Suprapubic skin (tissue), 4 donors: ENCODE measurements at regions not wholly inside any gene's neighbourhood (a gene's known extent, or its start where the extent isn't known, plus 50 kb on each side); places are given as distances from the start of the nearest gene placed in this dataset.

ENCODE experiments used
- CTCF ChIP-seq, 2 donors: fragments of 200-600 bp in 1 of 2; fragments of 450-650 bp in 1 of 2; sonication (generic) in 1 of 2; IDR thresholded peaks; one replicate each; pipeline ENCODE4 v1.5.1; 2016 to 2019; ENCODE audit warnings: antibody characterized with exemption in 2 of 2, mild to moderate bottlenecking in 1 of 2, moderate library complexity in 1 of 2
- EP300 ChIP-seq: sonication (generic); formaldehyde crosslinking; IDR thresholded peaks from one replicate; pipeline ENCODE4 v1.6.1; 2017; ENCODE audit warnings: antibody characterized with exemption
- POLR2A ChIP-seq, 2 donors: fragments of 450-650 bp; IDR thresholded peaks; one replicate each; pipeline ENCODE4 v1.6.1; 2017; ENCODE audit warnings: antibody characterized with exemption in 2 of 2, mild to moderate bottlenecking in 2 of 2, moderate library complexity in 2 of 2
- POLR2AphosphoS5 ChIP-seq, 3 donors: sonication (generic); formaldehyde crosslinking; IDR thresholded peaks; one replicate each; pipeline ENCODE4 v1.6.1; 2017; ENCODE audit warnings: antibody characterized with exemption in 3 of 3

DNA sequence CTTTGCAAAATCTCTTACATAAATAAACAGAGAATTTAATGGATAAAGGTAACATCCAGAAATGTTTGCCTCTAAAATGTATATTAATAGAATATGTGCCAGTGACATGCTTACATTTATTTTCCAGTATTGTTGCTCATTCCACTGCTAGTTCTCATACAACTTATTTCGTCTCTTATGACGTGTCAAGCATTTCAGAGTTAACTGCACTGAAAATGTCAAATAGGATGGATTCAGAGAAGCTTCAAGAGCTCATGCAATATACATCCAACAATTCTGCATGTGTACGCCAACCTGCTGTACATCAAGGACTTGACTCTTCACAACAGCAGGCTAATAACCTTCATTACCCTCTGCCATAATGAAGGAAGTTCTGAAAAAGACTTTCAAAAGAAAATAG is 386.2 kb upstream of the IZUMO3 start:
- no peak for TF ChIP-seq CTCF (IDR thresholded peaks at IDR 0.05)
- TF ChIP-seq POLR2AphosphoS5 (IDR thresholded peaks at IDR 0.05), result no peak
- TF ChIP-seq POLR2A (IDR thresholded peaks at IDR 0.05), result no peak
- TF ChIP-seq EP300, result no peak
